Endothelial cell of umbilical vein (primary cell): ENCODE measurements at regions not wholly inside any gene's neighbourhood (a gene's known extent, or its start where the extent isn't known, plus 50 kb on each side); places are given as distances from the start of the nearest gene placed in this dataset.

Experiments used
- BruUV-seq: library from RNA; stranded (reverse); fragments of 400-500 nt; replicated peaks from 2 replicates; lab custom pipeline; 2021; lab: Mats Ljungman, UMichigan
- CTCF ChIA-PET: fragments of 300-600, 350-600 bp; sonication (Branson Sonifier 250); formaldehyde crosslinking; loops from one replicate; lab custom pipeline; 2021; ENCODE audit warnings: antibody characterized with exemption, inconsistent platforms; lab: Charles Lee
- POLR2A ChIA-PET: fragments of 300-600, 350-600 bp; sonication (Branson Sonifier 250); formaldehyde crosslinking; loops from one replicate; lab custom pipeline; 2021; ENCODE audit warnings: antibody characterized with exemption, inconsistent platforms; lab: Charles Lee
- DNase-seq: peaks from one replicate; pipeline ENCODE4 v3.0.0-alpha.2; 2011; ENCODE audit warnings: low read depth, low spot score
- FAIRE-seq: peaks from 2 replicates; lab custom pipeline; 2011; peaks lifted over from hg19 to GRCh38; lab: Jason Lieb, UNC
- H2AFZ ChIP-seq: 2 replicates; pipeline ENCODE4 v1.6.0; 2012; ENCODE audit warnings: low read depth, low read length, control low read depth, inconsistent platforms
- H3K27ac ChIP-seq: 2 replicates; pipeline ENCODE4 v1.5.1; 2011; ENCODE audit warnings: low read depth, mild to moderate bottlenecking, control low read depth, low read length, moderate library complexity; ENCODE audit not compliant: insufficient read depth
- H3K27me3 ChIP-seq, 2 experiments: 2 replicates each; pipeline versions ENCODE4 v1.6.0 to v1.6.1; 2011; ENCODE audit warnings: low read length in 2 of 2, mixed read lengths in 1 of 2; ENCODE audit not compliant: control insufficient read depth in 2 of 2, insufficient read depth in 2 of 2
- H3K36me3 ChIP-seq, 2 experiments: 2 replicates in 1 of 2; 3 replicates in 1 of 2; pipeline ENCODE4 v1.5.1; 2011; ENCODE audit warnings: low read length in 2 of 2, mild to moderate bottlenecking in 1 of 2, moderate library complexity in 1 of 2; ENCODE audit not compliant: control insufficient read depth in 2 of 2, insufficient read depth in 2 of 2; ENCODE audit errors: extremely low read depth in 1 of 2
- H3K4me1 ChIP-seq: 3 replicates; pipeline ENCODE4 v1.5.1; 2011; ENCODE audit warnings: mild to moderate bottlenecking, low read length; ENCODE audit not compliant: control insufficient read depth, insufficient read depth; ENCODE audit errors: extremely low read depth
- H3K4me2 ChIP-seq: 2 replicates; pipeline ENCODE4 v1.6.1; 2011; ENCODE audit warnings: low read length, control low read depth, mixed read lengths; ENCODE audit not compliant: insufficient read depth
- H3K4me3 ChIP-seq, 3 experiments: fragments of 200-600 bp in 1 of 3; sonication (generic), shearing (Covaris generic) in 1 of 3; replicated peaks in 1 of 3; 2 replicates each; pipeline ENCODE4 v1.5.1; 2011 to 2016; ENCODE audit warnings: control low read depth in 3 of 3, low read length in 3 of 3, mild to moderate bottlenecking in 2 of 3, inconsistent platforms in 1 of 3, low read depth in 1 of 3, moderate library complexity in 1 of 3; ENCODE audit not compliant: insufficient read depth in 1 of 3
- H3K79me2 ChIP-seq: 2 replicates; pipeline ENCODE4 v1.6.0; 2012; ENCODE audit warnings: low read length, inconsistent platforms; ENCODE audit not compliant: control insufficient read depth, insufficient read depth
- H3K9ac ChIP-seq: replicated peaks from 2 replicates; pipeline ENCODE3; 2011; ENCODE audit warnings: low read length, control low read depth; ENCODE audit not compliant: insufficient read depth; ENCODE audit errors: extremely low read depth
- H3K9me1 ChIP-seq: replicated peaks from 3 replicates; pipeline ENCODE4 v1.6.0; 2011; ENCODE audit warnings: mild to moderate bottlenecking, low read length; ENCODE audit not compliant: control insufficient read depth, insufficient read depth; ENCODE audit errors: extremely low read depth
- H3K9me3 ChIP-seq: replicated peaks from 2 replicates; pipeline ENCODE4 v1.5.1; 2012; ENCODE audit warnings: low read length, inconsistent platforms; ENCODE audit not compliant: control insufficient read depth, insufficient read depth
- H4K20me1 ChIP-seq: replicated peaks from 2 replicates; pipeline ENCODE3; 2011; ENCODE audit warnings: mild to moderate bottlenecking, low read length; ENCODE audit not compliant: control insufficient read depth, insufficient read depth; ENCODE audit errors: extremely low read depth
- EZH2 ChIP-seq: IDR thresholded peaks from 2 replicates; pipeline ENCODE4 v1.6.1; 2012; ENCODE audit warnings: borderline replicate concordance, low read depth, mild to moderate bottlenecking, moderate library complexity, low read length, inconsistent platforms; ENCODE audit not compliant: severe bottlenecking
- FOS ChIP-seq: IDR thresholded peaks from 2 replicates; pipeline ENCODE4 v1.6.1; 2011; ENCODE audit warnings: mild to moderate bottlenecking, low read length, moderate library complexity, borderline replicate concordance; ENCODE audit not compliant: insufficient read depth
- GATA2 ChIP-seq: IDR thresholded peaks from 2 replicates; pipeline ENCODE4 v1.7.0; 2011; ENCODE audit warnings: low read depth, mild to moderate bottlenecking, moderate library complexity, mixed read lengths, low read length; ENCODE audit not compliant: insufficient read length, insufficient read depth
- JUN ChIP-seq: IDR thresholded peaks from 2 replicates; pipeline ENCODE4 v1.6.1; 2011; ENCODE audit warnings: borderline replicate concordance, low read depth; ENCODE audit not compliant: insufficient read length, insufficient read depth
- MAX ChIP-seq: IDR thresholded peaks from 2 replicates; pipeline ENCODE4 v1.6.1; 2011; ENCODE audit not compliant: insufficient read depth, insufficient read length
- MYC ChIP-seq: IDR thresholded peaks from one replicate; pipeline ENCODE4 v1.6.1; 2011; ENCODE audit warnings: mild to moderate bottlenecking, low read depth, low read length
- POLR2A ChIP-seq: IDR thresholded peaks from 2 replicates; pipeline ENCODE4 v1.6.1; 2012; ENCODE audit warnings: low read depth, mild to moderate bottlenecking, control low read depth, low read length
- POLR2AphosphoS5 ChIP-seq: IDR thresholded peaks from 2 replicates; pipeline ENCODE4 v1.6.1; 2012; ENCODE audit warnings: low read depth, mild to moderate bottlenecking, control low read depth, low read length, moderate library complexity; ENCODE audit not compliant: insufficient read depth
- dilution Hi-C: fragments of 300-500 bp; cut with MboI; formaldehyde crosslinking; loops from one replicate; pipeline ENCODE4 v1.15.0; 2019; ENCODE audit warnings: low sequenced_read_pairs; ENCODE audit not compliant: extremely low pct_ligation_motif_present
- intact Hi-C: fragments of 100-400 bp; cut with micrococcal nuclease; formaldehyde crosslinking; loops from one replicate; pipeline ENCODE4 v1.10.0; 2022
- TF ChIP-seq, protein P1 (sequence below), 2 donors: IDR thresholded peaks; 1 replicate in 1 of 2; 2 replicates in 1 of 2; pipeline ENCODE4 v1.5.1; 2011; ENCODE audit warnings: low read length in 2 of 2, mild to moderate bottlenecking in 2 of 2, moderate library complexity in 2 of 2, control low read depth in 1 of 2, inconsistent platforms in 1 of 2, low read depth in 1 of 2; ENCODE audit not compliant: insufficient read depth in 1 of 2; ENCODE audit errors: extremely low read depth in 1 of 2

DNA sequence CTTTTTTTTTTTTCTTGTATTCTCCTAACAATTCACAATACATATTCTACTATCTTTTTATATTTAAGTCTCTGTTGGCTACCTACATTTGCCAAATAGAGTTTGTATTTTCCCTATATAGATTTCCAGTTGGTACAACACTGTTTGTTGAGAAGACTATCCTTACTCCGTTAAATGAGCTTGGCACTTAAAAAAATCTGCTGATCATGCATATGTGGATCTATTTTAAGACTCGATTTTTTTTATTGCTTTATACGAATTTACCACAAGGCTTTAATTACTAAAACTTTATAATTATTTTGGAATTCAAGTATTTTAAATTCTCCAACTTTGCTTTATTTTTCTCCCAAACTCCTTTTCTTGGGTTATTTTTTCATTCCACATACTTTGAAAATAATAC lies 855.6 kb downstream of the C6orf118 start:
- intact Hi-C loops, result no loop called here
- Histone ChIP-seq H3K36me3 (no peaks in the 10 kb centered on the region), H3K79me2 (no peaks in the 10 kb centered on the region), H2AFZ (no peak overlapping the region), H3K9ac (no peak overlapping the region), H3K27me3 (no peaks in the 10 kb centered on the region), H3K4me2 (no peak overlapping the region), H3K27ac (no peak overlapping the region), H3K9me1 (no peaks in the 10 kb centered on the region), H3K4me1 (no peaks in the 10 kb centered on the region), H4K20me1 (no peaks in the 10 kb centered on the region), H3K9me3 (no peaks in the 10 kb centered on the region), H3K4me3 (no peak overlapping the region)
- no peak for FAIRE-seq
- TF ChIP-seq POLR2AphosphoS5 (no peak), FOS (no peak), EZH2 (no peak), MAX (no peak)
- TF ChIP-seq, protein P1, sequence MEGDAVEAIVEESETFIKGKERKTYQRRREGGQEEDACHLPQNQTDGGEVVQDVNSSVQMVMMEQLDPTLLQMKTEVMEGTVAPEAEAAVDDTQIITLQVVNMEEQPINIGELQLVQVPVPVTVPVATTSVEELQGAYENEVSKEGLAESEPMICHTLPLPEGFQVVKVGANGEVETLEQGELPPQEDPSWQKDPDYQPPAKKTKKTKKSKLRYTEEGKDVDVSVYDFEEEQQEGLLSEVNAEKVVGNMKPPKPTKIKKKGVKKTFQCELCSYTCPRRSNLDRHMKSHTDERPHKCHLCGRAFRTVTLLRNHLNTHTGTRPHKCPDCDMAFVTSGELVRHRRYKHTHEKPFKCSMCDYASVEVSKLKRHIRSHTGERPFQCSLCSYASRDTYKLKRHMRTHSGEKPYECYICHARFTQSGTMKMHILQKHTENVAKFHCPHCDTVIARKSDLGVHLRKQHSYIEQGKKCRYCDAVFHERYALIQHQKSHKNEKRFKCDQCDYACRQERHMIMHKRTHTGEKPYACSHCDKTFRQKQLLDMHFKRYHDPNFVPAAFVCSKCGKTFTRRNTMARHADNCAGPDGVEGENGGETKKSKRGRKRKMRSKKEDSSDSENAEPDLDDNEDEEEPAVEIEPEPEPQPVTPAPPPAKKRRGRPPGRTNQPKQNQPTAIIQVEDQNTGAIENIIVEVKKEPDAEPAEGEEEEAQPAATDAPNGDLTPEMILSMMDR (IDR thresholded peaks at IDR 0.05; ENCODE audit: extremely low read depth in 1 of 2, insufficient read depth in 1 of 2, low read depth in 1 of 2, low read length in 2 of 2), result no peak
- CTCF ChIA-PET, result no interaction called here
- BruUV-seq, result no TSS peak
- no peak for DNase-seq
- POLR2A ChIA-PET, result no interaction called here
- dilution Hi-C loops, result no loop called here

GRCh38 chr6:164442572-164442971 lies 866.8 kb downstream of the C6orf118 start:
- H3K9ac ChIP-seq, result no peak overlapping the region
- no peak overlapping the region for H2AFZ ChIP-seq
- dilution Hi-C loops, result no loop called here
- no peak for TF ChIP-seq POLR2AphosphoS5
- TF ChIP-seq JUN, result no peak
- TF ChIP-seq EZH2, result no peak
- TF ChIP-seq POLR2A, result no peak
- no peak for TF ChIP-seq MYC
- no peak for TF ChIP-seq FOS
- TF ChIP-seq GATA2, result no peak
- TF ChIP-seq, protein P1 (IDR thresholded peaks at IDR 0.05; ENCODE audit: extremely low read depth in 1 of 2, insufficient read depth in 1 of 2, low read depth in 1 of 2, low read length in 2 of 2), result no peak
- no peak for TF ChIP-seq MAX
- intact Hi-C loops, result no loop called here
- no peaks in the 10 kb centered on the region for H3K27me3 ChIP-seq
- ChIA-PET POLR2A (no interaction called here), CTCF (interaction anchor here (1.0 kb wide), 1 partner anchor 53 kb away, joined by 3 read pairs; no protein-coding TSS in a partner anchor)
- no peak overlapping the region for H3K4me3 ChIP-seq
- H3K36me3 ChIP-seq, result no peaks in the 10 kb centered on the region
- H3K4me1 ChIP-seq, result no peaks in the 10 kb centered on the region
- no peaks in the 10 kb centered on the region for H3K9me3 ChIP-seq
- DNase-seq, result no peak
- H3K79me2 ChIP-seq, result no peaks in the 10 kb centered on the region
- no TSS peak for BruUV-seq
- no peaks in the 10 kb centered on the region for H4K20me1 ChIP-seq
- FAIRE-seq, result no peak
- H3K4me2 ChIP-seq, result no peak overlapping the region
- no peaks in the 10 kb centered on the region for H3K9me1 ChIP-seq
- no peak overlapping the region for H3K27ac ChIP-seq
